HK-2 (cell line): ENCODE measurements at regions not wholly inside any gene's neighbourhood (a gene's known extent, or its start where the extent isn't known, plus 50 kb on each side); places are given as distances from the start of the nearest gene placed in this dataset.

Source experiments
- DNase-seq: peaks from one replicate; pipeline ENCODE4 v3.0.0-alpha.2; 2018; ENCODE audit not compliant: unreplicated experiment

- DNase-seq: no peak
Observed at GRCh38 chr6:100181309-100181708, 187.3 kb upstream of the MCHR2 start.

GRCh38 chr6:100179576-100179975 is 185.6 kb upstream of the MCHR2 start:
- no peak for DNase-seq

GRCh38 chr6:100177956-100178355 is 183.9 kb upstream of the MCHR2 start:
- no peak for DNase-seq

- no peak for DNase-seq
Observed at GRCh38 chr6:100176951-100177710, 183.1 kb upstream of the MCHR2 start.

GRCh38 chr6:100176311-100176950 is 182.4 kb upstream of the MCHR2 start:
- DNase-seq: peak; percentile 6

GRCh38 chr6:100175814-100176310 is 181.8 kb upstream of the MCHR2 start:
- no peak for DNase-seq

- DNase-seq: no peak
Observed at GRCh38 chr6:100173211-100173610, 179.2 kb upstream of the MCHR2 start.

- DNase-seq: no peak
Observed at GRCh38 chr6:100172322-100172713, 178.3 kb upstream of the MCHR2 start.

GRCh38 chr6:100171533-100172321 is 177.7 kb upstream of the MCHR2 start:
- no peak for DNase-seq

GRCh38 chr6:100168148-100168547 is 174.1 kb upstream of the MCHR2 start:
- no peak for DNase-seq

GRCh38 chr6:100167585-100167984 is 173.6 kb upstream of the MCHR2 start:
- DNase-seq: no peak

- DNase-seq: no peak
Observed at GRCh38 chr6:100166956-100167355, 172.9 kb upstream of the MCHR2 start.

GRCh38 chr6:100165442-100165841 is 171.4 kb upstream of the MCHR2 start:
- no peak for DNase-seq

- DNase-seq: no peak
Observed at GRCh38 chr6:100163035-100163434, 169.0 kb upstream of the MCHR2 start.

- DNase-seq: no peak
Observed at GRCh38 chr6:100161782-100162365, 167.9 kb upstream of the MCHR2 start.

GRCh38 chr6:100160930-100161329 is 166.9 kb upstream of the MCHR2 start:
- no peak for DNase-seq

GRCh38 chr6:100155141-100155540 is 161.1 kb upstream of the MCHR2 start:
- DNase-seq: no peak

GRCh38 chr6:100153636-100154275 is 159.7 kb upstream of the MCHR2 start:
- no peak for DNase-seq

GRCh38 chr6:100152201-100152600 is 158.2 kb upstream of the MCHR2 start:
- no peak for DNase-seq

GRCh38 chr6:100144991-100145390 is 151.0 kb upstream of the MCHR2 start:
- DNase-seq: no peak

- no peak for DNase-seq
Observed at GRCh38 chr6:100138346-100139022, 144.5 kb upstream of the MCHR2 start.
